NCI-H526 treated with DMSO at 0.1 percent for 48 hours (cell line): ENCODE measurements at regions not wholly inside any gene's neighbourhood (a gene's known extent, or its start where the extent isn't known, plus 50 kb on each side); places are given as distances from the start of the nearest gene placed in this dataset.
"Not testable (repeated sequence)": the region's sequence is repeated elsewhere in the genome, so short reads cannot be mapped to it uniquely, and the experiment has no call there.

ENCODE experiments used
- DNase-seq: peaks from one replicate; lab custom pipeline; 2025; lab: John Stamatoyannopoulos, UW

GRCh38 chr17:33901085-33901484 is 354.0 kb upstream of the CCL2 start:
- no peak for DNase-seq

DNA sequence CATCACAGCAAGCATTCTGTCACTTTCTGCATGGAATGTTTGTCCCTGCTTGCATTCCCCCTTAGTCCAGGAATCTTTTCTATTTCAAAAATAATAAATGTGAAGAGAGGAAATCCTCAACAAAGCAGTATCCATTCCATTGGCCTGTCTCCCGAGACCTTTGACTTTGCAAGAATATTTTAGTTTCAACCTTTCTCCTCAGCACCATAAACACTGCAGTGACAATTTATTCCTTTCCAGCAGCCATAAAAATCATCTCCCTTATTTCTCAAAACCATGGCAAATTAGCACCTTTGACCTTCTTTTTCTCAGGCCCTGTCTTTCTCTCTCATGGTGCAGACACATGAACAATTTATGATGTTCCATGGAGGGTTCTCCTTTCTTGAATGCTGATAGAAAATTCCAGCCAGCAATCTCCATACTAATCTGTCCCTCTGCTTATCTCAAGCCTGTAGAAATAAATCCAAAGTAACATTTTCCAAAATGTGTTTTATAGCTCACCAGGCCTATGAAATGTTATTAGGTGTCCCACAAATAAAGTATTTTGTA is 352.1 kb upstream of the CCL2 start:
- peak; percentile 72 for DNase-seq

DNA sequence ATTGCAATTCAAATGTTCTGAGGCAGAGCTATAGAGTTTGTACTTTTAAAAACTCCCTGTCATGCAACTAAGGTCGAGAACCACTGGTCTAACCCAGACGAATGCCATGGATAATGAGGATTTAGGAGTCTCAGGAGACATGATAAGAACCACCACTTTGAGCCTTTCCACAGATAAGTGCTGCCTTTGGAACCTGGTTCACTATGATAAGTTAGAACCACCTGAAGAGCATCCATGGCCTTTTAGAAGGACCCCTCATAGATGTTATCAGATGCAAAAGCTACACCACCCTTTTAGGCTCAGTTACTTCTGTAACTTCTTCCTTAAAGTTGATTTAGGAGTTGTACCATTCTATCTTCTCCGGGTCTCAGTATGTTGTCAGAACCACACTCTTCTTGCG is 350.6 kb upstream of the CCL2 start:
- no peak for DNase-seq

GRCh38 chr17:33905338-33905800 is 349.7 kb upstream of the CCL2 start:
- DNase-seq = peak; percentile 93

DNA sequence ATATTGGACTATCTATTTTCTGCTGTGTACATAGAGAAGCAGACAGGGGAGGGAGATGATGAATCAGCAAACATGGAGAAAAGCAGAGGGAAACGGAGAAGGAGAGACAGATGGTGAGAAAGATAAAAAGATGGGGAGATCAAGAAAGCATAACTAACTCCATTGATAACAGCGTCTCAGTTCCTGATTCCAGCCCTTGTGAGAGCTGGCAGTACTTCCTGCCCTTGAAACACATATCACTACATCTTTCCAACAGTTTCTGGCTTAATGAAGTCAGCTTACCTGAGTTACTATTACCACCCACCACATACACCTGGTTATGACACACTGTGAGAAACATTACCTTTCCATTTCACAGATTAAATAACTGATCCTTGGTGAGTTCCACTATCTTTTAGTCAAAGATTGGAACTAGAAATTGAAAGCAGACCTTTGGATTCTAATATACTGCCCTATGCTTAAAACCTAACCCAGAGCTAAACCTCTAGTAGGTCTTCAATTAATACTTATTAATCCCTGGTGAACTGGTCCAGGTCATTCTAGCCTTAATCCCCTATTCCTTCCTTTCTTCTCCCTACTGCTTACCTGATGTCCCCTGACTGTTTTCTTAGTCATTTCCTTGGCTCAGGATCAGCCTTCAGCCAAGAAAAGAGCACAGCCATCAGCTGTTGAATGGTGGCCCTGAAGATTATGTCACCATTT is 346.6 kb upstream of the CCL2 start:
- no peak for DNase-seq

GRCh38 chr17:33910200-33910857 is 344.8 kb upstream of the CCL2 start:
- no peak for DNase-seq

GRCh38 chr17:33914125-33914524 is 341.0 kb upstream of the CCL2 start:
- DNase-seq = no peak

DNA sequence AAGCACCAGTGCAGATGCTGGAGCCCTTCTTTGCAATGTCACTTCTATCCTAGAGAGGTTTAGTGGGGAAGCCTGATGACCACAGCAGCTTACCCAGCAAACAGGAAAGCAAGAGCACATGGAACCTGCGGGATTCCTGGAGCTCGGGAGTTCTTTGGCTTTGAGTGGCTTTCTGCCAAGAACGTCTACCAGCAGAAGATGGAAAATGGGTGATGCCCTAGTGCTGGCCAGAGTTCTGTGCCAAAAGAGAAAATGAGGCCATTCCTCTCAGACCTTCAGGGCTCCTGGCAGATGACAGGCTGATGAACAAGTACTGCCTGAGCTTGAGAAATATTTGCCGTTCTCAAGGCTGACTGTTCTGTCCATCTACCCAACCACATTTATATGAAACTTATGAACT is 332.1 kb upstream of the CCL2 start:
- DNase-seq = no peak

DNA sequence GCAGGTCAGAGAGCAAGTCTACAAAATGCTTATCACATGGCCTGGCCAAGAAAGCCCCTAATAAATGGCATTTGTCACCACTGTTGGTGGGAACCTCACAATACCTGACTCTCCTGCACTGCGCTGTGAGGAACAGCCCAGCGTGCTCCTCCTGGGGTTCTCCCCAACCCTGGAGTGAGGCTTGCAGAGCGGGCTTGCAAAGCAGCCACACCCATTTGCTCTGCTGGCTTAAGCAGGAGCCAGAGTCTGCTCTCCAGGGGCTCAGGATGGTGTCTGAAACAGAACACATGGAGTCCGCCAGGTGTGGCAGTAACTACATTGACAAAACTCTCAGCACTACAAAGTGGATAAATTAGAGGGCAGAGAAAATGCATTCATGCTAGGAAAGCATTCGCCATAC is 331.0 kb upstream of the CCL2 start:
- peak; percentile 40 for DNase-seq

GRCh38 chr17:33925649-33926048 is 329.4 kb upstream of the CCL2 start:
- DNase-seq = no peak

DNA sequence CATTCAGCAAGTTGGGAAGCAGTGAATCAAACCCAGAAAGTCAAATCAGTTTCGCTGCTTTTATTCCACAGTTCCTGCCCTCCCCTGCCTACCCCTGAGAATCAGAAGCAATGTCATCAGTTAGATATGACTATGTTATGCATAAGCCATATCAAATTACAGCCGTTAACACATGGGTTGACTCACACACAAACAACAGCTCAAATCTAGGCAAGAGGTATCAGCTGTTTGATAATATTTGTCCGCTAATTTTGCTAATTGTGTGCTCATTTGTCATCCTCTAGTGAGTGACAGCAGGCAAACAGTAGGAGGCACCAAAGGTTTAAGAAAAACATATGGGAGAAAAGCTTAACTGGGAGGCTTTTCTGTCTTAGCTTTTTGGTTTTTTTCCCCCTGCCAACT is 327.4 kb upstream of the CCL2 start:
- DNase-seq = peak; percentile 90

DNA sequence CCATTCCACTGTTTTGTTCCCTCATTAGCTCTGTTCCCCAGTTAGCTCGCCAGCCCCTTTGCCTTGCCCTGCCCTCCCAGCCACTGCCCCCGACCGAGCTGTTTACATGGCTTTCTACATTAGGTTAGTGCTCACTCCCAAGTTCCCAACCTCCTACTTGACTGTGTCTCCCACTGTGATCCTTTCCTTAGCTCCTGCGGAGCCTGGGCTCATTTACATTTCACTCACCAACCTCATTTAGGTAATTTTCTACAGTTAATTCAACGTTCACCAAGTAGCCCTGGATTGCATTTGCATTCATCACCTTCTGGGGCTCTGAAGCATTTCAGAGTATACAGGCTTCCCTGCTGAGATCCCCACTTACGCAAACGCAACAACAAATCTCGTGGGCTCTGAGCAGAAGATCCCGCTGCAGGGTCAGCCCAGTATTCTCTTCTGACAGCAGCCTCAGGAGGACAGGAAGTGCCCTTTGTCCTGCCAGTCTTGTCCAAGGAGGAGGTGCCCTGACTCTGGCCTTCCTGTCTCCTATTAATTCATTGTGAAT is 325.8 kb upstream of the CCL2 start:
- peak; percentile 45 for DNase-seq

DNA sequence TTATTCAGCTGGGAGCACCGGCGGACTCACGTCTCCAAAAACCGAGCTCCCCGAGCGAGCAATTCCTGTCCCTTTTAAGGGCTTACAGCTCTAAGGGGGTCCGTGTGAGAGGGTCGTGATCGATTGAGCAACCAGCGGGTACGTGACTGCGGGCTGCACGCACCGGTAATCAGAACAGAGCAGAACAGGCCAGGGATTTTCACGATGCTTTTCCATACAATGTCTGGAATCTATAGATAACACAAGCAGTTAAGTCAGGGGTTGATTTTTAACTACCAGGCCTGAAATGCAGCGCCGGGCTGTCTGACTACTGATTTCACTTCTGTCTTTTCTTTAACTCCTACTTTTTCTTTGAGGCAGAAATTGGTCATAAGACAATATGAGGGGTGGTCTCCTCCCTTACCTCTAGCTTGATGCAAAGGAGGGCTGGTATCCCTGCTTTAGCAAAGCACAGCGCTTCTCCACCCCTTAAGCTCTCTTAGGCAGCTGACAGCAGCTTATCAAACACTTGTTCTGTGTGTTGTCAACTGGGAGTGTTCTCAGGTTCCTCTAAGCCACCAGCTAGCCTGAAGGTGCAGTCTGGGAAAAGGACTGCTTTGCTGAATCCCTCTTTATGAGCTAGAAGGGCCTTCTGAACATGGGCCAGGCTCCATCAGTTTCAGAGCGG is 323.8 kb upstream of the CCL2 start:
- not testable (repeated sequence) for DNase-seq

- no peak for DNase-seq
Observed at GRCh38 chr17:33932996-33933395, 322.1 kb upstream of the CCL2 start.

DNA sequence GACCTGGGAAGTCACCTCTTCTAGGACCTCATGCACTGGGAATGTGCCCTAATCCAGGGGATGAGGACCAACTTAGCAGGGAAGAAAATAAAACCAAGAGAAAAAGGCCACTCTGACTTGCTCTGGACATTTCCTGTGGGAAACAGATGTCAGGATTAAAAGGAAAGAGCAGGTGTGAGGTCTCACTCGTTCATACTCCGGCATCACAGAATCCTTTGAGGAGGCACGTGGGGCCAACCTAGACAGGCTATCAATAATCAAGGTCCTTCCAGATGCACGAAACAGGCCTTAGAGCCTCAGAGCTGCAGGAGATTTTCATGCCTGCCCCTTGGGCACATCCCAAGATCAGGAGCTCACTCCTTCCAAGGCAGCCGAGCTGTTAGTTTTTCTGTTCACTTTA is 321.5 kb upstream of the CCL2 start:
- DNase-seq = no peak

GRCh38 chr17:33934696-33935095 is 320.4 kb upstream of the CCL2 start:
- no peak for DNase-seq

- DNase-seq = no peak
Observed at GRCh38 chr17:33935822-33936221, 319.3 kb upstream of the CCL2 start.

GRCh38 chr17:33936764-33937163 is 318.3 kb upstream of the CCL2 start:
- no peak for DNase-seq

DNA sequence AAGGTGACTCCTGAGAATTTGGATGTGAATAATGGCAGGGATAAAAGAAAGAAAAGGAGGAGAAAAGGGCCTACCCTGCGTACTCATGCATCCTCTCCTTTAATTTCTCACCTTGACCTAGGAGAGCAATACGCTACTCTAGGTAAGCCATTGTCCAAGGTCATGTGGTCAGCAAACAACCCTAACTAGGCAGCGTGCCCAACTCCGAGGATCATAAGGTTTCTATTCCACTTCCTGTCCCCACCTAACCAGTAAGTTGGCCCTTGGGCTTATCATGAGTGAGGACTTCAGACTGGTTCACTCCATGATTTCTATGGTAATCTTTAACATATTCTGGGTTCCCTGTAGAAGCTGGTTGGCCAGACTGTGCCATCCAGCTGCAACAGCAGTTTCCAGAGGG is 315.1 kb upstream of the CCL2 start:
- DNase-seq = no peak

- DNase-seq = no peak
Observed at GRCh38 chr17:33940769-33941370, 314.2 kb upstream of the CCL2 start.

DNA sequence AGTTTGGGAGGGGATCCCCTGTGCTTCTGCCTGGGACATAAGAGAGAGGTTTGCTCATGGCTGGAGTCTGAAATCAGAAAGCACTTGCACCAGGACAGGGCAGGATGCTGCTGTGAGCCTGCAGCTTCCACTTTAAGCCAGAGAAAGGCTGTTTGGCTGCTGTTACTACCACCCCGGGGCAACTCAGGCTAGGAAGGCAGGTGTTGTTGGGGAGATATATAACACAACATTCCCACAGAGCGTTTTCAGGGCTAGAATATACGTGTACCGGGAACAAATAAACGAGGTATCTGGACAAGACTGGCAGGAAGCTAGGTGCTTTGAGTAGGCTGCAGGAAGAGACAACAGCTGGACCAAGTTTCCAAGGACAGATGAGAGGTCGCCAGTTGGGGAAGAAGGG is 313.3 kb upstream of the CCL2 start:
- no peak for DNase-seq

DNA sequence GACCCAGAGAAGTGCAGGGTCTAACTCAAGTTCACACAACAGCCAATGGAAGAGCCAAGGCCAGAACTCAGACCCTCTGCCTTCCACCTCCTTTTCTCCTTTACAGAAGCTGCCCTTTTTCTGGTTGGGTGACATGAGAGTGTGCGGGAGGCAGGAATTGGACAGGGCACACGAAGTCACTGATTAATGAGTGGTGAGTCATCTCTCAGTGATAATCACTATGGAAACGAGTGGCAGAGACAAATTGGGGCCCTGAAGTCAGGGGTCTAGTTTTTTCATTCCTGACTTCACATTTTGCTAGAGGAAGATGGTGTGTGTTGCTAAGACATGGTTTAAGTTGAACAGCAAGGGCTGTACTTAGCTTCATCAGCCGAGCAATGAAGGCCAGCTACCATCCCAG is 312.7 kb upstream of the CCL2 start:
- no peak for DNase-seq
